ENCODE measurements at regions not wholly inside any gene's neighbourhood (a gene's known extent, or its start where the extent isn't known, plus 50 kb on each side); places are given as distances from the start of the nearest gene placed in this dataset.

- TF ChIP-seq GABPA (IDR thresholded peaks at IDR 0.05; ENCODE audit: low read depth) = no peak
- TF ChIP-seq CTCF (IDR thresholded peaks at IDR 0.05; ENCODE audit: insufficient read depth, low read length) = no peak
- TF ChIP-seq SPI1 (IDR thresholded peaks at IDR 0.05; ENCODE audit: borderline replicate concordance, low read depth) = no peak
- TF ChIP-seq, protein P1, sequence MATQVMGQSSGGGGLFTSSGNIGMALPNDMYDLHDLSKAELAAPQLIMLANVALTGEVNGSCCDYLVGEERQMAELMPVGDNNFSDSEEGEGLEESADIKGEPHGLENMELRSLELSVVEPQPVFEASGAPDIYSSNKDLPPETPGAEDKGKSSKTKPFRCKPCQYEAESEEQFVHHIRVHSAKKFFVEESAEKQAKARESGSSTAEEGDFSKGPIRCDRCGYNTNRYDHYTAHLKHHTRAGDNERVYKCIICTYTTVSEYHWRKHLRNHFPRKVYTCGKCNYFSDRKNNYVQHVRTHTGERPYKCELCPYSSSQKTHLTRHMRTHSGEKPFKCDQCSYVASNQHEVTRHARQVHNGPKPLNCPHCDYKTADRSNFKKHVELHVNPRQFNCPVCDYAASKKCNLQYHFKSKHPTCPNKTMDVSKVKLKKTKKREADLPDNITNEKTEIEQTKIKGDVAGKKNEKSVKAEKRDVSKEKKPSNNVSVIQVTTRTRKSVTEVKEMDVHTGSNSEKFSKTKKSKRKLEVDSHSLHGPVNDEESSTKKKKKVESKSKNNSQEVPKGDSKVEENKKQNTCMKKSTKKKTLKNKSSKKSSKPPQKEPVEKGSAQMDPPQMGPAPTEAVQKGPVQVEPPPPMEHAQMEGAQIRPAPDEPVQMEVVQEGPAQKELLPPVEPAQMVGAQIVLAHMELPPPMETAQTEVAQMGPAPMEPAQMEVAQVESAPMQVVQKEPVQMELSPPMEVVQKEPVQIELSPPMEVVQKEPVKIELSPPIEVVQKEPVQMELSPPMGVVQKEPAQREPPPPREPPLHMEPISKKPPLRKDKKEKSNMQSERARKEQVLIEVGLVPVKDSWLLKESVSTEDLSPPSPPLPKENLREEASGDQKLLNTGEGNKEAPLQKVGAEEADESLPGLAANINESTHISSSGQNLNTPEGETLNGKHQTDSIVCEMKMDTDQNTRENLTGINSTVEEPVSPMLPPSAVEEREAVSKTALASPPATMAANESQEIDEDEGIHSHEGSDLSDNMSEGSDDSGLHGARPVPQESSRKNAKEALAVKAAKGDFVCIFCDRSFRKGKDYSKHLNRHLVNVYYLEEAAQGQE (IDR thresholded peaks at IDR 0.05; ENCODE audit: insufficient replicate concordance, low read depth) = no peak
- TF ChIP-seq POLR2AphosphoS5 (IDR thresholded peaks at IDR 0.05; ENCODE audit: low read depth) = no peak
- no peak overlapping the region for H3K4me3 ChIP-seq (replicated peaks; ENCODE audit: insufficient read depth, low read length)
- DNase-seq (ENCODE audit: low read depth in 1 of 2, low spot score in 1 of 2) = no peak
- H3K27ac ChIP-seq (replicated peaks) = no peak overlapping the region
- H3K27me3 ChIP-seq (ENCODE audit: insufficient read depth, poor library complexity, severe bottlenecking) = no peaks in the 10 kb centered on the region
These were observed 354.9 kb upstream of the ADAMTS9 start for GRCh38 chr3:65042675-65043074.

GRCh38 chr3:65039754-65040210 is 352.0 kb upstream of the ADAMTS9 start:
- no peak for DNase-seq (ENCODE audit: low read depth in 1 of 2, low spot score in 1 of 2)

GRCh38 chr3:65037861-65038260 is 350.1 kb upstream of the ADAMTS9 start:
- no peak overlapping the region for H3K4me3 ChIP-seq (replicated peaks; ENCODE audit: insufficient read depth, low read length)
- DNase-seq (ENCODE audit: low read depth in 1 of 2, low spot score in 1 of 2) = no peak
- TF ChIP-seq CTCF (IDR thresholded peaks at IDR 0.05; ENCODE audit: insufficient read depth, low read length) = no peak
- no peak for TF ChIP-seq SPI1 (IDR thresholded peaks at IDR 0.05; ENCODE audit: borderline replicate concordance, low read depth)
- TF ChIP-seq, protein P1 (IDR thresholded peaks at IDR 0.05; ENCODE audit: insufficient replicate concordance, low read depth) = no peak
- no peak for TF ChIP-seq POLR2AphosphoS5 (IDR thresholded peaks at IDR 0.05; ENCODE audit: low read depth)
- TF ChIP-seq GABPA (IDR thresholded peaks at IDR 0.05; ENCODE audit: low read depth) = no peak
- no peaks in the 10 kb centered on the region for H3K27me3 ChIP-seq (ENCODE audit: insufficient read depth, poor library complexity, severe bottlenecking)
- no peak overlapping the region for H3K27ac ChIP-seq (replicated peaks)

More at GRCh38 chr3:65039754-65040210, 352.0 kb upstream of the ADAMTS9 start:
- Histone ChIP-seq H3K27ac (replicated peaks) (no peak overlapping the region), H3K4me3 (replicated peaks; ENCODE audit: insufficient read depth, low read length) (no peak overlapping the region), H3K27me3 (ENCODE audit: insufficient read depth, poor library complexity, severe bottlenecking) (no peaks in the 10 kb centered on the region)
- TF ChIP-seq CTCF (IDR thresholded peaks at IDR 0.05; ENCODE audit: insufficient read depth, low read length) (no peak), POLR2AphosphoS5 (IDR thresholded peaks at IDR 0.05; ENCODE audit: low read depth) (no peak), SPI1 (IDR thresholded peaks at IDR 0.05; ENCODE audit: borderline replicate concordance, low read depth) (no peak), GABPA (IDR thresholded peaks at IDR 0.05; ENCODE audit: low read depth) (no peak)
- TF ChIP-seq, protein P1 (IDR thresholded peaks at IDR 0.05; ENCODE audit: insufficient replicate concordance, low read depth) = no peak

Measured in HL-60 (cell line).